PC-9 (cell line): ENCODE measurements at regions not wholly inside any gene's neighbourhood (a gene's known extent, or its start where the extent isn't known, plus 50 kb on each side); places are given as distances from the start of the nearest gene placed in this dataset.

ENCODE experiments used
- CTCF ChIP-seq: fragments of 200-600 bp; sonication (generic); conservative IDR thresholded peaks from 2 replicates; pipeline ENCODE4 v1.6.1; 2017; ENCODE audit warnings: mixed run types, antibody characterized with exemption, mild to moderate bottlenecking, moderate library complexity
- EZH2 ChIP-seq: fragments of 200-600 bp; sonication (generic); IDR thresholded peaks from 2 replicates; pipeline ENCODE4 v1.8.0; 2017; ENCODE audit warnings: antibody characterized with exemption, low read depth

DNA sequence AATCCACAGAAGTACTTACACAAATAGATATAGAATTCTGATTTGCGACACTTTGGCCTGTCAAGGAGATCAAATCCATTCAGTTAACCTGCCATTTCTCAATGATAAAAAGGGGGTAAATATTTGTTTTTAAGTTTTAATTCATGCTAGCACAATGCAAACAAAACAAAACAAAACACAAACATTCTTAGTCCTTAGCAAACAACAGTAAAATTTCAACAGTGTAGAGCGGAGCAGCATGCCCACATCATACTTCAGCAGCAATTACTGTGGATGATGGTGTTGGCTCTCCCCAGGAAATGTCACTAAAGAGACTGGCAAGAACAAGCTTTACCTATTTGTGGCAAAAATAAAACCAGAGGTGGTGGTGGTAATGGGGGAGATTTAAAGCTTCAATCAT is 625.2 kb upstream of the PCDH20 start:
- TF ChIP-seq EZH2 (no peak), CTCF (no peak)
